Activated naive CD8-positive, alpha-beta T cell treated with anti-CD3 and anti-CD28 coated beads, Interleukin-2, amount 10 ng/mL, durations not matched to agents 7 days and 5 days (primary cell): ENCODE measurements at regions not wholly inside any gene's neighbourhood (a gene's known extent, or its start where the extent isn't known, plus 50 kb on each side); places are given as distances from the start of the nearest gene placed in this dataset.

Experiments
- ATAC-seq: fragments of 150-1000 bp; cut with Tn5 transposase; one replicate; pipeline ENCODE4 v1.10.0; 2021; ENCODE audit warnings: low read depth, moderate library complexity
- POLR2A ChIA-PET: fragments of 350-600 bp; sonication (Branson Sonifier 250); formaldehyde crosslinking; loops from one replicate; lab custom pipeline; 2021; ENCODE audit warnings: antibody characterized with exemption; lab: Charles Lee
- DNase-seq: peaks from one replicate; pipeline ENCODE4 v3.0.0; 2021
- H3K27ac Mint-ChIP-seq: one replicate; pipeline ENCODE4 v1.8.0; 2022; ENCODE audit warnings: mild to moderate bottlenecking, mixed read lengths
- H3K27me3 Mint-ChIP-seq: one replicate; pipeline ENCODE4 v1.8.0; 2022; ENCODE audit warnings: mild to moderate bottlenecking, moderate library complexity, mixed read lengths
- H3K36me3 Mint-ChIP-seq: one replicate; pipeline ENCODE4 v1.8.0; 2021; ENCODE audit warnings: mild to moderate bottlenecking, mixed read lengths
- H3K4me1 Mint-ChIP-seq: one replicate; pipeline ENCODE4 v1.8.0; 2021; ENCODE audit warnings: mixed read lengths
- H3K4me3 Mint-ChIP-seq: one replicate; pipeline ENCODE4 v1.8.0; 2022; ENCODE audit warnings: mild to moderate bottlenecking, moderate library complexity, mixed read lengths
- H3K9me3 Mint-ChIP-seq: one replicate; pipeline ENCODE4 v1.8.0; 2021; ENCODE audit warnings: mixed read lengths

- Mint-ChIP-seq H3K4me3 (no peak overlapping the region), H3K9me3 (no peaks in the 10 kb centered on the region), H3K36me3 (no peaks in the 10 kb centered on the region), H3K27ac (no peak overlapping the region), H3K27me3 (no peaks in the 10 kb centered on the region), H3K4me1 (no peaks in the 10 kb centered on the region)
- no peak for DNase-seq
- ATAC-seq, result no peak
- POLR2A ChIA-PET, result no interaction called here
These were observed 727.6 kb downstream of the PTPRU start for GRCh38 chr1:29963946-29964345.

GRCh38 chr1:29962831-29963247 is 726.5 kb downstream of the PTPRU start:
- no peaks in the 10 kb centered on the region for H3K9me3 Mint-ChIP-seq
- DNase-seq, result no peak
- no peak overlapping the region for H3K4me3 Mint-ChIP-seq
- no peak overlapping the region for H3K27ac Mint-ChIP-seq
- ATAC-seq, result no peak
- no peaks in the 10 kb centered on the region for H3K36me3 Mint-ChIP-seq
- POLR2A ChIA-PET, result no interaction called here
- H3K27me3 Mint-ChIP-seq, result no peaks in the 10 kb centered on the region
- H3K4me1 Mint-ChIP-seq, result no peaks in the 10 kb centered on the region

GRCh38 chr1:29962336-29962735 is 726.0 kb downstream of the PTPRU start:
- Mint-ChIP-seq H3K4me1 (no peaks in the 10 kb centered on the region), H3K4me3 (no peak overlapping the region), H3K36me3 (no peaks in the 10 kb centered on the region), H3K27ac (no peak overlapping the region), H3K27me3 (no peaks in the 10 kb centered on the region), H3K9me3 (no peaks in the 10 kb centered on the region)
- POLR2A ChIA-PET, result no interaction called here
- ATAC-seq (no peak), DNase-seq (no peak)

- DNase-seq (no peak), ATAC-seq (no peak)
- H3K27ac Mint-ChIP-seq, result no peak overlapping the region
- H3K4me1 Mint-ChIP-seq, result no peaks in the 10 kb centered on the region
- H3K27me3 Mint-ChIP-seq, result no peaks in the 10 kb centered on the region
- H3K9me3 Mint-ChIP-seq, result no peaks in the 10 kb centered on the region
- POLR2A ChIA-PET, result no interaction called here
- no peak overlapping the region for H3K4me3 Mint-ChIP-seq
- H3K36me3 Mint-ChIP-seq, result no peaks in the 10 kb centered on the region
These were observed 725.2 kb downstream of the PTPRU start for GRCh38 chr1:29961293-29962059.

GRCh38 chr1:29960876-29961275 is 724.6 kb downstream of the PTPRU start:
- no peaks in the 10 kb centered on the region for H3K27me3 Mint-ChIP-seq

GRCh38 chr1:29960156-29960755 is 723.9 kb downstream of the PTPRU start:
- no peaks in the 10 kb centered on the region for H3K9me3 Mint-ChIP-seq
- no peaks in the 10 kb centered on the region for H3K27me3 Mint-ChIP-seq
- DNase-seq (no peak), ATAC-seq (no peak)
- H3K27ac Mint-ChIP-seq, result no peak overlapping the region
- no peak overlapping the region for H3K4me3 Mint-ChIP-seq
- POLR2A ChIA-PET, result no interaction called here
- no peaks in the 10 kb centered on the region for H3K4me1 Mint-ChIP-seq
- no peaks in the 10 kb centered on the region for H3K36me3 Mint-ChIP-seq

More at GRCh38 chr1:29960876-29961275, 724.6 kb downstream of the PTPRU start:
- POLR2A ChIA-PET, result no interaction called here
- Mint-ChIP-seq H3K4me3 (no peak overlapping the region), H3K9me3 (no peaks in the 10 kb centered on the region), H3K27ac (no peak overlapping the region), H3K4me1 (no peaks in the 10 kb centered on the region), H3K36me3 (no peaks in the 10 kb centered on the region)
- ATAC-seq (no peak), DNase-seq (no peak)

- Mint-ChIP-seq H3K4me3 (no peak overlapping the region), H3K4me1 (no peaks in the 10 kb centered on the region), H3K36me3 (no peaks in the 10 kb centered on the region), H3K27ac (no peak overlapping the region), H3K9me3 (no peaks in the 10 kb centered on the region), H3K27me3 (no peaks in the 10 kb centered on the region)
- DNase-seq, result no peak
- no peak for ATAC-seq
- POLR2A ChIA-PET, result no interaction called here
These were observed 723.0 kb downstream of the PTPRU start for GRCh38 chr1:29959356-29959755.

GRCh38 chr1:29958271-29958670 is 721.9 kb downstream of the PTPRU start:
- no peaks in the 10 kb centered on the region for H3K9me3 Mint-ChIP-seq
- no peaks in the 10 kb centered on the region for H3K36me3 Mint-ChIP-seq
- H3K4me1 Mint-ChIP-seq, result no peaks in the 10 kb centered on the region
- DNase-seq (no peak), ATAC-seq (no peak)
- H3K27me3 Mint-ChIP-seq, result no peaks in the 10 kb centered on the region
- H3K4me3 Mint-ChIP-seq, result no peak overlapping the region
- no peak overlapping the region for H3K27ac Mint-ChIP-seq
- POLR2A ChIA-PET, result no interaction called here

GRCh38 chr1:29956349-29957030 is 720.2 kb downstream of the PTPRU start:
- Mint-ChIP-seq H3K4me3 (no peak overlapping the region), H3K27me3 (no peaks in the 10 kb centered on the region), H3K4me1 (no peaks in the 10 kb centered on the region), H3K36me3 (no peaks in the 10 kb centered on the region), H3K27ac (no peak overlapping the region), H3K9me3 (no peaks in the 10 kb centered on the region)
- DNase-seq (no peak), ATAC-seq (no peak)
- POLR2A ChIA-PET, result no interaction called here

GRCh38 chr1:29954591-29954990 is 718.3 kb downstream of the PTPRU start:
- H3K9me3 Mint-ChIP-seq, result no peaks in the 10 kb centered on the region
- DNase-seq (no peak), ATAC-seq (no peak)
- H3K4me3 Mint-ChIP-seq, result no peak overlapping the region
- POLR2A ChIA-PET, result no interaction called here
- no peaks in the 10 kb centered on the region for H3K27me3 Mint-ChIP-seq
- H3K27ac Mint-ChIP-seq, result no peak overlapping the region
- no peaks in the 10 kb centered on the region for H3K4me1 Mint-ChIP-seq
- no peaks in the 10 kb centered on the region for H3K36me3 Mint-ChIP-seq

GRCh38 chr1:29953961-29954360 is 717.6 kb downstream of the PTPRU start:
- POLR2A ChIA-PET, result no interaction called here
- no peaks in the 10 kb centered on the region for H3K36me3 Mint-ChIP-seq

GRCh38 chr1:29949676-29950075 is 713.4 kb downstream of the PTPRU start:
- ATAC-seq, result no peak
- DNase-seq, result no peak
- Mint-ChIP-seq H3K4me3 (no peak overlapping the region), H3K36me3 (no peaks in the 10 kb centered on the region), H3K27ac (no peak overlapping the region), H3K4me1 (peaks cover 1% of the 10 kb centered on the region), H3K27me3 (peaks cover 3% of the 10 kb centered on the region), H3K9me3 (no peaks in the 10 kb centered on the region)
- POLR2A ChIA-PET, result no interaction called here

More at GRCh38 chr1:29953961-29954360, 717.6 kb downstream of the PTPRU start:
- Mint-ChIP-seq H3K9me3 (no peaks in the 10 kb centered on the region), H3K27ac (no peak overlapping the region), H3K4me1 (no peaks in the 10 kb centered on the region), H3K27me3 (no peaks in the 10 kb centered on the region), H3K4me3 (no peak overlapping the region)
- ATAC-seq, result no peak
- no peak for DNase-seq

- Mint-ChIP-seq H3K9me3 (no peaks in the 10 kb centered on the region), H3K36me3 (no peaks in the 10 kb centered on the region), H3K27me3 (peaks cover 3% of the 10 kb centered on the region), H3K4me3 (no peak overlapping the region), H3K4me1 (peaks cover 1% of the 10 kb centered on the region), H3K27ac (no peak overlapping the region)
- DNase-seq (no peak), ATAC-seq (no peak)
- POLR2A ChIA-PET, result no interaction called here
These were observed 712.3 kb downstream of the PTPRU start for GRCh38 chr1:29948581-29948980.

- Mint-ChIP-seq H3K27me3 (peaks cover 3% of the 10 kb centered on the region), H3K4me1 (peaks cover 1% of the 10 kb centered on the region), H3K36me3 (no peaks in the 10 kb centered on the region), H3K27ac (no peak overlapping the region), H3K4me3 (no peak overlapping the region), H3K9me3 (no peaks in the 10 kb centered on the region)
- POLR2A ChIA-PET, result no interaction called here
- no peak for DNase-seq
- no peak for ATAC-seq
These were observed 709.7 kb downstream of the PTPRU start for GRCh38 chr1:29946057-29946456.
